ENCODE measurements at regions not wholly inside any gene's neighbourhood (a gene's known extent, or its start where the extent isn't known, plus 50 kb on each side); places are given as distances from the start of the nearest gene placed in this dataset.

GRCh38 chr3:20510396-20510795 is 324.4 kb upstream of the SGO1 start:
- TF ChIP-seq CTCF (conservative IDR thresholded peaks at IDR 0.05; ENCODE audit: low read depth, low read length) (no peak), MXI1 (IDR thresholded peaks at IDR 0.05; ENCODE audit: borderline replicate concordance, low read depth, low read length) (no peak), POLR2A (IDR thresholded peaks at IDR 0.05; ENCODE audit: low read depth, low read length) (no peak), USF2 (IDR thresholded peaks at IDR 0.05; ENCODE audit: low read depth, low read length) (no peak), SMC3 (IDR thresholded peaks at IDR 0.05; ENCODE audit: low read depth, low read length) (no peak), MAFK (IDR thresholded peaks at IDR 0.05; ENCODE audit: low read depth, low read length) (no peak), RAD21 (IDR thresholded peaks at IDR 0.05; ENCODE audit: low read length) (no peak), RFX5 (IDR thresholded peaks at IDR 0.05; ENCODE audit: low read depth, low read length) (no peak), MAZ (IDR thresholded peaks at IDR 0.05; ENCODE audit: borderline replicate concordance, low read depth, low read length) (no peak), CHD1 (IDR thresholded peaks at IDR 0.05; ENCODE audit: low read depth, low read length) (no peak), RCOR1 (IDR thresholded peaks at IDR 0.05; ENCODE audit: insufficient replicate concordance, low read length) (no peak), BHLHE40 (IDR thresholded peaks at IDR 0.05; ENCODE audit: low read depth, low read length) (no peak), ELK1 (IDR thresholded peaks at IDR 0.05; ENCODE audit: borderline replicate concordance, low read depth, low read length) (no peak)
